ENCODE measurements at regions not wholly inside any gene's neighbourhood (a gene's known extent, or its start where the extent isn't known, plus 50 kb on each side); places are given as distances from the start of the nearest gene placed in this dataset.
A peak's percentile ranks its signal among the peaks of the same experiment; 100 is the strongest.

- no peak for DNase-seq (ENCODE audit: low read depth, low spot score)
Observed at GRCh38 chr13:84466461-84466860, 584.2 kb upstream of the SLITRK1 start.

- DNase-seq (ENCODE audit: low read depth, low spot score) = no peak
Observed at GRCh38 chr13:84460989-84461388, 578.7 kb upstream of the SLITRK1 start.

GRCh38 chr13:84455143-84455905 is 573.0 kb upstream of the SLITRK1 start:
- no peak for DNase-seq (ENCODE audit: low read depth, low spot score)

DNA sequence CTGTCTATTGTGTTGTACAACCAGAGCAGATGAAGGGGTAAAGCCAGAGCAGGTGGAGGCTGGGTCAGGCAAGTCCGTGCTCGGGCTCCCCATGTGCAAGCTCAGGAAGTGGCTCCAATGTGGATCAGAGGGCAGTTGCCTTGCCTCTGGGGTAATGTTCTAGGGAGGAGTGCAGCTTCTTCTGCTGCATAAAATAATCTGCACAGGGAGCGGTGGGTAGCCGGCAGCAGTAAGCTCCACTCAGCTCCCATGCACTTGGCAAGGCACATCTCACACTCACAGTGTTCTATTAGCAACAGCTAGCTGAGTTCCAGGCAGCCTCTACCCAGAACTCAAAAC is 565.3 kb upstream of the SLITRK1 start:
- DNase-seq (ENCODE audit: low read depth, low spot score) = no peak

GRCh38 chr13:84446972-84447639 is 564.8 kb upstream of the SLITRK1 start:
- DNase-seq (ENCODE audit: low read depth, low spot score) = peak; percentile 1

DNA sequence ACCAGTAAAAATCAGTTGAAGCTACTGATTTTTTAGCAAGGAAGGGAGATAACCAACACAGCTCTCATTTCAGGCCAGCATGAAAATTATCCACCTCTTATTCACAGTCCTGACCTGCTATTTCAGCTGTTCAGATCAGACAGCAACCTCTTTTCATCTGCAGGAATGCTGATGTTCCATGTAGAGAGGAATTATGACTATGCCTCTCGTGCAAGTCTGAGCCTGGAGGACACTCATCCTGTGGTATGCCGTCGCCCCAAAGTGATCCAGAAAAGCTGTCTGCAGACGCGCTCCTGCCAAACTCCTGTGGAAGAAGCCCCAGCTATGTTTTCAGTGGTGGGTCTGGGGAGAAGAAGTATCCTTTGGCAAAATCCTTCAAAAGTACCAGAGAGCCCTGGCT is 563.5 kb upstream of the SLITRK1 start:
- peak; percentile 41 for DNase-seq (ENCODE audit: low read depth, low spot score)

DNA sequence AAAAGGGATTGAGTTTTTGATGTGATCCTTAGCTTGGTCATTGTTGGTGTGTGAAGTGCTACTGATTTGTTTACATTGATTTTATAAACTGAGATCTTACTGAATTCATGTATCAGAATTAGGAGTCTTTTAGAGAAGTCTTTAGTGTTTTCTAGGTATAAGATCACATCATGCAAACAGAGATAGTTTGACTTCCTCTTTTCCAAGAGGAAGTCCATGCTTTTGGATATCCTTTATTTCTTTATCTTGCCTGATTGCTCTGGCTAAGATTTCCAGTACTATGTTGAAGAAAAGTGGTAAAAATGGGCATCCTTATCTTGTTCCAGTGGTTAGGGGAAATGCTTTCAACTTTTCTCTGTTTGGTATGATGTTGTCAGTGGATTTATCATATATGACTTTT is 561.2 kb upstream of the SLITRK1 start:
- no peak for DNase-seq (ENCODE audit: low read depth, low spot score)

DNA sequence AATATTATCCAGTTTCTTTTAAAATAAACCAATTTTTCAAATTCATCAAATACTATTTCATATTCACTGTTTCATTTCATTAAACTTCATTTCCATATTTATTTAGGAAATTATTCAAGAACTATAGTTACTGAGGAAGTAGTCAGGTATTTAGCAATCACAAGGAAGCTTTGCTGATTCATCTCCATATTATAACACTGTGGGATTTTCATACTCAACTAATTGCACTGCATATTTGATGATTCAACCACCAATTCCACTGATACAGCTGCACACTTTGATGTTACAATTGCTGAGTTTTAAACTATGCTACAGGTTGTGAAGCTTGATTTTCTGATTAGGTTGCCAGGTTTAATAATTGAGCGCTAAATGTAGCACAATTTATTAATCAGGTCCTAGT is 556.8 kb upstream of the SLITRK1 start:
- peak; percentile 54 for DNase-seq (ENCODE audit: low read depth, low spot score)

DNA sequence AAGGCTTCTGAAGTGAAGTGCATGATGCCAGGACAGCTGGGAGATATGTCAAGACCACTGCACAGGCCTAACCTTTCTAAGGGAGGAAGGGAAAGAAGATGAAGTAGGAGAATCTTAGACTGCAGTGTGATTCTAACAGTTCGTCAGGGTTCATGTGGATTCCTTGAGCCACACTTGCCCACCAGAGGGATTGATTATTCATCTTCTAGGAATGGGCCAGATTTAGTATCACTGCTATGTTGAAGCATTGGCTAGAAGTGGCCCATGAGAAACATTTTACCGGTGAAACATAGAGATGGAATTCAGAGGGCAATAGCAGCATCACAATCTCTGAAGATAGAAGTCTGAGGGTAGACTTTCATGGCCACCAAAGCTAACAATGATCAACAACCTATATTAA is 550.8 kb upstream of the SLITRK1 start:
- peak; percentile 74 for DNase-seq (ENCODE audit: low read depth, low spot score)

- DNase-seq (ENCODE audit: low read depth, low spot score) = peak; percentile 40
Observed at GRCh38 chr13:84431646-84432045, 549.4 kb upstream of the SLITRK1 start.

- peak; percentile 53 for DNase-seq (ENCODE audit: low read depth, low spot score)
Observed at GRCh38 chr13:84430446-84430845, 548.2 kb upstream of the SLITRK1 start.

GRCh38 chr13:84430015-84430414 is 547.7 kb upstream of the SLITRK1 start:
- DNase-seq (ENCODE audit: low read depth, low spot score) = peak; percentile 68

- no peak for DNase-seq (ENCODE audit: low read depth, low spot score)
Observed at GRCh38 chr13:84418041-84418440, 535.8 kb upstream of the SLITRK1 start.

GRCh38 chr13:84417416-84417815 is 535.1 kb upstream of the SLITRK1 start:
- DNase-seq (ENCODE audit: low read depth, low spot score) = no peak

GRCh38 chr13:84413016-84413415 is 530.7 kb upstream of the SLITRK1 start:
- peak; percentile 50 for DNase-seq (ENCODE audit: low read depth, low spot score)

- no peak for DNase-seq (ENCODE audit: low read depth, low spot score)
Observed at GRCh38 chr13:84405286-84405685, 523.0 kb upstream of the SLITRK1 start.

- DNase-seq (ENCODE audit: low read depth, low spot score) = peak; percentile 83
Observed at GRCh38 chr13:84400706-84401105, 518.4 kb upstream of the SLITRK1 start.

- peak; percentile 42 for DNase-seq (ENCODE audit: low read depth, low spot score)
Observed at GRCh38 chr13:84399320-84400085, 517.2 kb upstream of the SLITRK1 start.

GRCh38 chr13:84393981-84394625 is 511.8 kb upstream of the SLITRK1 start:
- DNase-seq (ENCODE audit: low read depth, low spot score) = no peak

DNA sequence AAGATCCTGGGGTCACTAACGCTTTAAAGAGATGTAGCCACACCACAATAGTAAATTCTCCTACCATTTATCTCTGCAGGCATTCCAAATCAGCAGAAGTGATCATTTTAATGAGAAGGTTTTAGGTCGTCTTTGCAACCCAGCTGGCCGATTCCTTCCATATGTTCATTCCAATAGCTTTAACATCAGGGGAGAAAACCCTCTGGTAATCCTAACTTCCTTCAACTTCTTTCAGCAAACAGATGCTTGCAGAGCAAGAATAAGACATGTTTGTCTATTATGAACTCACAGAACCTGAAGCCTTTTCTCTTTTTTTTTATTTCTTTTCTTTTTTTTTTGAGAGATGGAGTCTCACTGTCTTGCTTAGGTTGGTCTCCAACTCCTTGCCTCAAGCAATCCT is 498.6 kb upstream of the SLITRK1 start:
- DNase-seq (ENCODE audit: low read depth, low spot score) = no peak

DNA sequence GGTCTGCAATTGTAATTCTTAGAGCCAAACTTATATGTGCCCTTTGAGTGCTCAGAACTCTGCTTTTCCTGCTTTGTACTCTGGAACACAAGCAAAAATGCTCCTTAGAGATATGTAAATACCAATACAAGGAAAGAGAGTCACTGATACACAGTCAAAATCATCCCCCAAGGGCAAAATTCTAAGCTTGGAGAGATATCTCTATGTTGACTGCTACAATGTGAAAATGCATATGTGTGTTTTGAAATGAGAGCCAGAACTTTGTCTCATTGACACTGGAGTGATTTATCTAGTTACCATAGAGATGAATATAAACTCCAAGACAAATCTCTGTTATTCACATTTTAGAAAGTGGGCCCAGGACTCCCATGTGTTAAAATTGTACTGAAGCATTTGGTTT is 494.8 kb upstream of the SLITRK1 start:
- no peak for DNase-seq (ENCODE audit: low read depth, low spot score)

- peak; percentile 29 for DNase-seq (ENCODE audit: low read depth, low spot score)
Observed at GRCh38 chr13:84366506-84366905, 484.2 kb upstream of the SLITRK1 start.

Measured in astrocyte of the hippocampus (primary cell).